Breast epithelium (tissue), 4 donors: ENCODE measurements at regions not wholly inside any gene's neighbourhood (a gene's known extent, or its start where the extent isn't known, plus 50 kb on each side); places are given as distances from the start of the nearest gene placed in this dataset.

ENCODE experiments used
- DNase-seq, 2 donors: peaks; one replicate each; pipeline ENCODE4 v3.0.0-alpha.2; 2019; ENCODE audit warnings: low spot score in 2 of 2
- H3K27ac ChIP-seq, 2 donors: fragments of 200-600 bp; sonication (generic) in 1 of 2; one replicate each; pipeline ENCODE4 v1.5.1; 2016 to 2019; ENCODE audit warnings: mild to moderate bottlenecking in 1 of 2
- H3K27me3 ChIP-seq, 2 donors: fragments of 200-600 bp; sonication (generic) in 1 of 2; one replicate each; pipeline versions ENCODE4 v1.5.1 to v1.6.0; 2017 to 2019; ENCODE audit warnings: control low read depth in 1 of 2, mild to moderate bottlenecking in 1 of 2
- H3K36me3 ChIP-seq: fragments of 200-600 bp; one replicate; pipeline ENCODE4 v1.5.1; 2019
- H3K4me1 ChIP-seq, 2 donors: fragments of 200-600 bp; sonication (generic); one replicate each; pipeline ENCODE4 v1.5.1; 2016 to 2019; ENCODE audit warnings: control low read depth in 1 of 2
- H3K4me3 ChIP-seq, 3 donors: fragments of 200-600 bp; sonication (generic); 1 replicate in 2 of 3; 2 replicates in 1 of 3; pipeline ENCODE4 v1.5.1; 2016 to 2019; ENCODE audit warnings: mild to moderate bottlenecking in 3 of 3, moderate library complexity in 2 of 3
- H3K9me3 ChIP-seq, 2 donors: fragments of 200-600 bp; sonication (generic) in 1 of 2; one replicate each; pipeline ENCODE4 v1.5.1; 2016 to 2019; ENCODE audit warnings: control low read depth in 1 of 2
- POLR2A ChIP-seq: fragments of 450-650 bp; IDR thresholded peaks from one replicate; pipeline ENCODE4 v1.6.1; 2016; ENCODE audit warnings: antibody characterized with exemption, mild to moderate bottlenecking, moderate library complexity
- POLR2AphosphoS5 ChIP-seq, 3 donors: sonication (generic); formaldehyde crosslinking; IDR thresholded peaks; one replicate each; pipeline ENCODE4 v1.6.1; 2017; ENCODE audit warnings: antibody characterized with exemption in 3 of 3
- intact Hi-C: fragments of 100-400 bp; cut with DNase I; formaldehyde crosslinking; loops from one replicate; pipeline ENCODE4 v1.15.1; 2023; ENCODE audit warnings: low total_unique reads
- TF ChIP-seq, protein P1 (sequence below), 3 donors: fragments of 450-650 bp; IDR thresholded peaks; one replicate each; pipeline ENCODE4 v1.5.1; 2016 to 2017; ENCODE audit warnings: antibody characterized with exemption in 3 of 3, mild to moderate bottlenecking in 3 of 3, moderate library complexity in 3 of 3

DNA sequence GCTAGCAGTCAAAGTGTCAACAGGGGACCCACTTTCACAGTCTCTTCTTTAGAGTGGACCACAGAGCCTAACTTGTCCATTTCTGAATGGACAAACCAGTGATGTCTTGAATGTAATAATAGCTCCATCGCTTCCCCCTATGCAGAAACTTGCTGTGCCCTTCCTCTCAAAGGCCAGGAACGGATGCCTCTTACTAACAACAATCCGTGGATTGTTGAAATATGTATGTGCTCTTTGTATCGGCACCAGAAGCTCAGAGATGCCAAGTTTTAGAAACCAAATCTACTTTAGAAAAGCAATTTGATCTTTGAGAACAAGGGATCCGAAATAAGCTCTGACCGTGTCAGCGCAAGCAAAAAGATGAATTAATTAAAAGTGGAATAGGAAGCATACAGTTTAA lies 259.5 kb upstream of the POU2AF2 start:
- H3K27me3 ChIP-seq: no peaks in the 10 kb centered on the region
- no peaks in the 10 kb centered on the region for H3K36me3 ChIP-seq
- intact Hi-C loops: no loop called here
- no peaks in the 10 kb centered on the region for H3K9me3 ChIP-seq
- H3K27ac ChIP-seq: no peak overlapping the region
- DNase-seq: no peak
- TF ChIP-seq, protein P1, sequence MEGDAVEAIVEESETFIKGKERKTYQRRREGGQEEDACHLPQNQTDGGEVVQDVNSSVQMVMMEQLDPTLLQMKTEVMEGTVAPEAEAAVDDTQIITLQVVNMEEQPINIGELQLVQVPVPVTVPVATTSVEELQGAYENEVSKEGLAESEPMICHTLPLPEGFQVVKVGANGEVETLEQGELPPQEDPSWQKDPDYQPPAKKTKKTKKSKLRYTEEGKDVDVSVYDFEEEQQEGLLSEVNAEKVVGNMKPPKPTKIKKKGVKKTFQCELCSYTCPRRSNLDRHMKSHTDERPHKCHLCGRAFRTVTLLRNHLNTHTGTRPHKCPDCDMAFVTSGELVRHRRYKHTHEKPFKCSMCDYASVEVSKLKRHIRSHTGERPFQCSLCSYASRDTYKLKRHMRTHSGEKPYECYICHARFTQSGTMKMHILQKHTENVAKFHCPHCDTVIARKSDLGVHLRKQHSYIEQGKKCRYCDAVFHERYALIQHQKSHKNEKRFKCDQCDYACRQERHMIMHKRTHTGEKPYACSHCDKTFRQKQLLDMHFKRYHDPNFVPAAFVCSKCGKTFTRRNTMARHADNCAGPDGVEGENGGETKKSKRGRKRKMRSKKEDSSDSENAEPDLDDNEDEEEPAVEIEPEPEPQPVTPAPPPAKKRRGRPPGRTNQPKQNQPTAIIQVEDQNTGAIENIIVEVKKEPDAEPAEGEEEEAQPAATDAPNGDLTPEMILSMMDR (IDR thresholded peaks at IDR 0.05): no peak
- no peak for TF ChIP-seq POLR2AphosphoS5 (IDR thresholded peaks at IDR 0.05)
- no peak for TF ChIP-seq POLR2A
- H3K4me1 ChIP-seq: peaks cover 0 to 11% of the 10 kb centered on the region in 2 donors
- H3K4me3 ChIP-seq: no peak overlapping the region

DNA sequence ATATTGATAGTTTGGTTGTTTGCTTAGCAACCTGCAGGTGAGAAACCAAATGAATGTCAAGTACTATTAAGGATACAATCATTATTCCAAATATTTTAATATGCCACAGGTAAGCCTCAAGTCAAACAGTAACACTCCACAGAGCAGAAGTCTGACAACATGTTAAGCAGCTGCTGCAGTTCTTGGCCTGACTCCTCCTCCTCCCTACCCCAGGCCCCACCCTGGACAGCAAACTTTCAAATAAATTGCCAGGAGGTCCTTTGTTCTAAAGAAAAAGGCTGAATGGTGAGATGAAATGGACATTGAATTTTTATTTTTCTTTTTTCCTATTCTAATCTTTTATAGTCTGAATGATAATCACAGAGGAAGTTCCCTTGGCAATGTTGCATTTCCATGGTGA lies 260.0 kb upstream of the POU2AF2 start:
- Histone ChIP-seq H3K4me3 (no peak overlapping the region), H3K27ac (no peak overlapping the region), H3K9me3 (no peaks in the 10 kb centered on the region), H3K36me3 (no peaks in the 10 kb centered on the region), H3K27me3 (no peaks in the 10 kb centered on the region), H3K4me1 (peaks cover 0 to 6% of the 10 kb centered on the region in 2 donors)
- TF ChIP-seq, protein P1 (IDR thresholded peaks at IDR 0.05): no peak
- intact Hi-C loops: no loop called here
- DNase-seq: no peak

DNA sequence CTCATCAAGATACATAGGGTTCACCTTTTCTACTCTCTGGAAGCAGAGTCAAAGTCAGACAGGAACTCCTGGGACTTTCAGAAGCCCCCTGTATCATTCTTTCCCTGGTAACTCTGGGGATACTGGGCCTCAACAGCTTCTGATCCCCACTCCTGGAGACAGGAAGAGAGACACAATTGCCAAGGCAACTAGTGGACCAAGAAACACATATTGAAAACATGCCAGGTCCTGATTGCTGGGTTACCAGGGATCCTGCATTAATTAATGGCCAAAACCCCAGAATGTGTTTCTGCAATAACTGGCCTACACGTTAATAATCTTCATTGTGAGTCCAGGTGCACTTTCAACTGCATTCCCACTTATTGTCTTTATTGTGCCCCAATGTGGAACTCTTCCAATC lies 260.8 kb upstream of the POU2AF2 start:
- no peak for DNase-seq

DNA sequence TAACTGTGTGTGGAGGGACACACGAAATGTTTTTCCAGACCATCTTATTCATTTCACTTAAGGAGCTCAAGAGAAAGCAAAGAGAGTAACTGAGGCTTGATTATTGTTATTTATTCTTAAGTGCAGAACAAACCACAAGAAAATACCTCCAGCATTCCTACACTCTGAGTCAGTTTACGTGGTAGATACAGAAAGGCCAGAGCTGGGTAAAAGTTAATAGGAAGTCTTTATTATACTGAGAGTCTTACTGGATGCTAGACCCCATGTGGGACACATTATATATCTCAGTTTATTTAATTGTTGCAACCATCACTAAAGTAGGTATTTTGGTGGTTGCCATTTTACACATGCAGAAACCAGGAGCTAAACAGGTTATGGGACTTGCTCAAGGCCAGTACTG lies 261.4 kb upstream of the POU2AF2 start:
- H3K27ac ChIP-seq: no peak overlapping the region
- intact Hi-C loops: no loop called here
- H3K27me3 ChIP-seq: no peaks in the 10 kb centered on the region
- H3K4me3 ChIP-seq: no peak overlapping the region
- TF ChIP-seq POLR2A: no peak
- TF ChIP-seq, protein P1 (IDR thresholded peaks at IDR 0.05): no peak
- TF ChIP-seq POLR2AphosphoS5 (IDR thresholded peaks at IDR 0.05): no peak
- H3K4me1 ChIP-seq: no peaks in the 10 kb centered on the region
- no peak for DNase-seq
- H3K9me3 ChIP-seq: no peaks in the 10 kb centered on the region
- no peaks in the 10 kb centered on the region for H3K36me3 ChIP-seq

More for the DNA sequence above, 260.8 kb upstream of the POU2AF2 start:
- H3K27me3 ChIP-seq: no peaks in the 10 kb centered on the region
- no peak overlapping the region for H3K27ac ChIP-seq
- no peaks in the 10 kb centered on the region for H3K4me1 ChIP-seq
- TF ChIP-seq POLR2A (no peak), POLR2AphosphoS5 (IDR thresholded peaks at IDR 0.05) (no peak)
- H3K9me3 ChIP-seq: no peaks in the 10 kb centered on the region
- no peaks in the 10 kb centered on the region for H3K36me3 ChIP-seq
- intact Hi-C loops: no loop called here
- no peak overlapping the region for H3K4me3 ChIP-seq

DNA sequence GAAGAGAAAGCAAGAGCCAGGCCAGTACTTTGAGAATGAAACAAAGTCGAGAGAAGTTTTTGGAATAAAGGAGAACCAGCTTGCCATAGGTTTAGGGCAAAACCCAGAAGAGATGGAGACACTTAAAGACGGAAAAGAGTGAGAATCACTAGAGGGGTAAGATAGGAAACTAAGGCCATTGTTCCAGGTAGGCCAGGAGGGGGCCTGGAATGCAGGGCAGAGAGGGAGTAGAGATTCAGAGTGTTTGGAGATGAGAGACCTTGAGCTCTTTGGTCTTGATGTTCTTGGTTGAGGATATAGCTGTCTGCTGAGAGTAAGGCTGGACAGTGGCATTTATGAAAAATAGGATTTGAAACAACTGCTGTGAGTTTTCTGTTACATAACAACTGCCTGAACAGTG lies 263.3 kb upstream of the POU2AF2 start:
- H3K4me3 ChIP-seq: no peak overlapping the region
- TF ChIP-seq, protein P1 (IDR thresholded peaks at IDR 0.05): no peak
- no peak for TF ChIP-seq POLR2A
- H3K27ac ChIP-seq: no peak overlapping the region
- DNase-seq: no peak
- H3K4me1 ChIP-seq: no peaks in the 10 kb centered on the region
- no peaks in the 10 kb centered on the region for H3K9me3 ChIP-seq
- no peaks in the 10 kb centered on the region for H3K27me3 ChIP-seq
- intact Hi-C loops: no loop called here
- no peaks in the 10 kb centered on the region for H3K36me3 ChIP-seq

DNA sequence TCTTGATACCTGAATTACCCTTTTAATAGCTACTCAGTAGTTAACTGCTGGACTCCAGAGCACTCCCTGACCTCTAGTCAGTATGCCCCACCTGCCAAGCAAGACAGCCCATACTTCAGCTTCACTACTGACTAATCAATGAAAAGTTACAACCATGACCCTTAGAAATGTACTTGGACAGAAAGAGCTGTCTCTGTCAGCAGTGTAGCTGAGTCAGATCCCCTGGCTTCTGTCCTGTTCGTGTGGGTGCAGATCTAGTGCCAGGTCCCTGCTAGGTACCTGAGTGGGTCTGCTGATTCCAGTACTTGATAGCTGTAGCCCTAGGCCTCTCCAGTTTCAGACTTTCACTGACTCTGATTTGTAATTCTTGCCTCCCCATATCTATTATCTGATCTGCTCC lies 265.8 kb upstream of the POU2AF2 start:
- no peak for DNase-seq
- H3K27me3 ChIP-seq: no peaks in the 10 kb centered on the region

More for the DNA sequence above, 265.8 kb upstream of the POU2AF2 start:
- intact Hi-C loops: no loop called here
- no peaks in the 10 kb centered on the region for H3K36me3 ChIP-seq
- H3K27ac ChIP-seq: no peak overlapping the region
- no peaks in the 10 kb centered on the region for H3K4me1 ChIP-seq
- H3K9me3 ChIP-seq: no peaks in the 10 kb centered on the region
- no peak overlapping the region for H3K4me3 ChIP-seq
- TF ChIP-seq POLR2AphosphoS5 (IDR thresholded peaks at IDR 0.05): no peak
- no peak for TF ChIP-seq POLR2A
- TF ChIP-seq, protein P1 (IDR thresholded peaks at IDR 0.05): no peak
